ENCODE measurements at regions not wholly inside any gene's neighbourhood (a gene's known extent, or its start where the extent isn't known, plus 50 kb on each side); places are given as distances from the start of the nearest gene placed in this dataset.
A peak's percentile ranks its signal among the peaks of the same experiment; 100 is the strongest.

DNA sequence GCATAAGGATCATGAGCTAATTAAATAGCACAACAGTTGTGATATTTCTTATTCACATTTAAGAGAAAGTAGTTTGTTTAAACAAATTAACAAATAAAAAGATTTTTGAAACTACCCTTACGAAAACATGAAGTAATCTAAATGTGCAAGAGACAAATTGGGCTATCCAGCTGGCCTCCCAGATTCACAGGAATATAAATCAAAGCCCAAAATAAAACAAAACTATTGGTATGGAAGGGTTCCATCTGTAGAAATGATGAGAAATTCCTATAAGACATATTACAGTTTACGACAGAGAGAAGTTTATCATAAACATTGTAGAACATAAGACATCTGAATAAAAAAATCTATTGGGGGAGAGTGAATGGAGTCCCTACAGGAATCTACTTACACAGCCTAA, 1125.1 kb downstream of the TDRD15 start:
- no peak overlapping the region for H3K27ac ChIP-seq
- intact Hi-C loops (cut with DNase I; ENCODE audit: low total_unique reads), result no loop called here
- no peaks in the 10 kb centered on the region for H3K4me1 ChIP-seq
- TF ChIP-seq, protein P1, sequence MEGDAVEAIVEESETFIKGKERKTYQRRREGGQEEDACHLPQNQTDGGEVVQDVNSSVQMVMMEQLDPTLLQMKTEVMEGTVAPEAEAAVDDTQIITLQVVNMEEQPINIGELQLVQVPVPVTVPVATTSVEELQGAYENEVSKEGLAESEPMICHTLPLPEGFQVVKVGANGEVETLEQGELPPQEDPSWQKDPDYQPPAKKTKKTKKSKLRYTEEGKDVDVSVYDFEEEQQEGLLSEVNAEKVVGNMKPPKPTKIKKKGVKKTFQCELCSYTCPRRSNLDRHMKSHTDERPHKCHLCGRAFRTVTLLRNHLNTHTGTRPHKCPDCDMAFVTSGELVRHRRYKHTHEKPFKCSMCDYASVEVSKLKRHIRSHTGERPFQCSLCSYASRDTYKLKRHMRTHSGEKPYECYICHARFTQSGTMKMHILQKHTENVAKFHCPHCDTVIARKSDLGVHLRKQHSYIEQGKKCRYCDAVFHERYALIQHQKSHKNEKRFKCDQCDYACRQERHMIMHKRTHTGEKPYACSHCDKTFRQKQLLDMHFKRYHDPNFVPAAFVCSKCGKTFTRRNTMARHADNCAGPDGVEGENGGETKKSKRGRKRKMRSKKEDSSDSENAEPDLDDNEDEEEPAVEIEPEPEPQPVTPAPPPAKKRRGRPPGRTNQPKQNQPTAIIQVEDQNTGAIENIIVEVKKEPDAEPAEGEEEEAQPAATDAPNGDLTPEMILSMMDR (IDR thresholded peaks at IDR 0.05), result no peak
- TF ChIP-seq POLR2A (IDR thresholded peaks at IDR 0.05), result no peak
- H3K4me3 ChIP-seq, result no peak overlapping the region
- 95 to 96% methylated on average over 2 of the region's 2 CpGs for WGBS, 2 donors
- no peaks in the 10 kb centered on the region for H3K36me3 ChIP-seq (ENCODE audit: low read depth, missing control alignments)
- DNase-seq, result no peak
- H3K9me3 ChIP-seq, result no peaks in the 10 kb centered on the region
- no peaks in the 10 kb centered on the region for H3K27me3 ChIP-seq

DNA sequence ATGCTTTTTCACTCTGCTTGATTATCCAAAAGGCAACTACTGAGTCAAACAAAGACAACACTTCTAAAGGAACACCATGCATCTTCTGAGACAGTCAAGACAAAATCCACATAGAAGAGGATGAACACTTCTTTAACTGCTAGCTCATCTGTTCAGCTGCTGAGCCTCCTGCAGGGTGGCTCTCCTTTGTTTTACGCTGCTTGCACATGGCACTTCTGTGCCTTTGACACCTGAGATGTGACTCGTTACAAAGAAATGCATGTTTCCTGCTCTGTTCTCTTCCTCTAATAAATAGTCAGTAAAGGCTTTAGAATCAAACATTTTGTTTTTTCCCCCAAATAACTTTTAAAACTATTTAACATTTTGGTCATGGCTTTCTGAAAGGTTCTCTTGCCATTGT, 1129.4 kb downstream of the TDRD15 start:
- Histone ChIP-seq H3K4me3 (no peak overlapping the region), H3K4me1 (no peaks in the 10 kb centered on the region), H3K27ac (no peak overlapping the region), H3K9me3 (no peaks in the 10 kb centered on the region), H3K27me3 (no peaks in the 10 kb centered on the region), H3K36me3 (ENCODE audit: low read depth, missing control alignments) (no peaks in the 10 kb centered on the region)
- no peak for DNase-seq
- intact Hi-C loops (cut with DNase I; ENCODE audit: low total_unique reads), result no loop called here
- no peak for TF ChIP-seq POLR2A (IDR thresholded peaks at IDR 0.05)
- TF ChIP-seq, protein P1 (IDR thresholded peaks at IDR 0.05), result no peak
- 82 to 96% methylated on average over 2 of the region's 2 CpGs for WGBS, 2 donors

- WGBS, 2 donors, result 76 to 80% methylated on average over 7 of the region's 7 CpGs
- no peak overlapping the region for H3K4me3 ChIP-seq
- intact Hi-C loops (cut with DNase I; ENCODE audit: low total_unique reads), result no loop called here
- H3K27ac ChIP-seq, result no peak overlapping the region
- H3K9me3 ChIP-seq, result no peaks in the 10 kb centered on the region
- no peaks in the 10 kb centered on the region for H3K4me1 ChIP-seq
- no peaks in the 10 kb centered on the region for H3K36me3 ChIP-seq (ENCODE audit: low read depth, missing control alignments)
- TF ChIP-seq, protein P1 (IDR thresholded peaks at IDR 0.05), result no peak
- no peak for TF ChIP-seq POLR2A (IDR thresholded peaks at IDR 0.05)
- H3K27me3 ChIP-seq, result no peaks in the 10 kb centered on the region
- no peak for DNase-seq
Observed at GRCh38 chr2:22261165-22261564, 1123.8 kb upstream of the KLHL29 start.

DNA sequence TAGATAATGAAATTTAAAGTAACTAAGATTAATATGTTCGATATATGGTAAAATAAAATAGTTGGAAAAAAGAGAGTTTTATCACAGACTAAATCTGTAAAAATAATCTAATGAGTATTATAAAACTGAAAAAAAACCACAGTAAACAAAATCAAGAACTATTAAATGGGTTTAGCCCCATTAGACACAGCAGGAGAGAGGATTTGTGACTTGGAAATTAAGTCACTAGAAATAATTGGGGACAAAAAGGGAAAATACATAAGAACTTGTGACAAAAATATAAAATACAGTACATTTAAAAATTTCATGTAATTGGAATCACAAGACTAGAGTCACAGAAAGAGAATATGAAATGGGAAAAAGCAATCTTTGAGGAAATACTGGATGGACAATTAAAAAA, 1114.6 kb upstream of the KLHL29 start:
- WGBS, 2 donors, result 97% methylated on average over 1 of the region's 1 CpG
- intact Hi-C loops (cut with DNase I; ENCODE audit: low total_unique reads), result no loop called here

GRCh38 chr2:22273853-22274252, 1111.1 kb upstream of the KLHL29 start:
- WGBS, 2 donors, result 67 to 80% methylated on average over 1 of the region's 1 CpG
- intact Hi-C loops (cut with DNase I; ENCODE audit: low total_unique reads), result no loop called here
- no peaks in the 10 kb centered on the region for H3K27me3 ChIP-seq

More for the DNA sequence above, 1114.6 kb upstream of the KLHL29 start:
- Histone ChIP-seq H3K9me3 (no peaks in the 10 kb centered on the region), H3K36me3 (ENCODE audit: low read depth, missing control alignments) (no peaks in the 10 kb centered on the region), H3K27ac (no peak overlapping the region), H3K4me1 (no peaks in the 10 kb centered on the region), H3K27me3 (no peaks in the 10 kb centered on the region), H3K4me3 (no peak overlapping the region)
- TF ChIP-seq, protein P1 (IDR thresholded peaks at IDR 0.05), result no peak
- TF ChIP-seq POLR2A (IDR thresholded peaks at IDR 0.05), result no peak
- DNase-seq, result no peak

More at GRCh38 chr2:22273853-22274252, 1111.1 kb upstream of the KLHL29 start:
- DNase-seq, result no peak
- Histone ChIP-seq H3K9me3 (no peaks in the 10 kb centered on the region), H3K4me1 (no peaks in the 10 kb centered on the region), H3K4me3 (no peak overlapping the region), H3K36me3 (ENCODE audit: low read depth, missing control alignments) (no peaks in the 10 kb centered on the region), H3K27ac (peak overlapping the region in 1 of 2 donors; percentile 31)
- TF ChIP-seq, protein P1 (IDR thresholded peaks at IDR 0.05), result no peak
- TF ChIP-seq POLR2A (IDR thresholded peaks at IDR 0.05), result no peak

All from testis (tissue), 2 donors.